Sigmoid colon (tissue), 4 donors: ENCODE measurements at regions not wholly inside any gene's neighbourhood (a gene's known extent, or its start where the extent isn't known, plus 50 kb on each side); places are given as distances from the start of the nearest gene placed in this dataset.

Experiments used
- CTCF ChIP-seq, 4 experiments: fragments of 450-650 bp in 3 of 4; fragments of 200-600 bp in 1 of 4; IDR thresholded peaks; one replicate each; pipeline ENCODE4 v1.5.1; 2016 to 2019; ENCODE audit warnings: antibody characterized with exemption in 4 of 4, mild to moderate bottlenecking in 3 of 4, moderate library complexity in 2 of 4
- POLR2A ChIP-seq, 2 donors: fragments of 450-650 bp; IDR thresholded peaks; one replicate each; pipeline ENCODE4 v1.6.1; 2016; ENCODE audit warnings: antibody characterized with exemption in 2 of 2, mild to moderate bottlenecking in 2 of 2, moderate library complexity in 2 of 2
- POLR2AphosphoS5 ChIP-seq, 4 donors: sonication (generic); formaldehyde crosslinking; IDR thresholded peaks; one replicate each; pipeline ENCODE4 v1.6.1; 2017; ENCODE audit warnings: antibody characterized with exemption in 4 of 4

DNA sequence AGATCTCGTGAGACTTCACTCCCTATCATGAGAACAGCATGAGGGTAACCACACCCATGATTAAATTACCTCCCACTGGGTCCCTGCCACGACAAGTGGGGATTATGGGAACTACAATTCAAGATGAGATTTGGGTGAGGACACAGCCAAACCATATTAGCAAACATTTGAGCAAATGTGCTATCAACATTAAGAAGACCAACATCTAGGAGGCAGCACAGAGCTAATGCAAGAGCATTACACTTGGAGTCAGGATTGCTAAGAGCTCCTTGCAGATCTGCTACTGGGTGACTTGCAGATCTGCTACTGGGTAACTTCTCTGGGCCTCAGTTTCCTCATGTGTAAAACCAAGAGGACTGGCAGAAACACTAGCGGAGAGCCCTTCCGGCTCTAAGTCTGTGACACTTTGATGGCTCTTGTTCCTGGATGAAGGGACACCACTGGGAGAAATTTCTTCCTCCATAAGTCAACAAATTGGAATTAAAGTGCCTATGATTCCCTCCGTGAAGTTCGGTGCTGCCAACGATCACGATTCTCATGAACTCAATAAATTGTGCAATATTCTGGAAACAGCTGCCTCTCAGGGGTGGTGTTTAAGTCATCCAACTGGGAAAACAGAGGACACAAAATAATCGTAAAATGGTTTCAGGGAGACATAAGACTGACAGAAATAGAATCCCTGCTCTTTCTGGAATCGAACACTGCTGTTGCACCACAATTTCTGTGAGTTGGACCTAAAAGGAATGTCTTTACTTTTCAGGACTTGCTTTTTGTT, 115.8 kb upstream of the ITGB1 start:
- TF ChIP-seq POLR2AphosphoS5 (IDR thresholded peaks at IDR 0.05) (no peak), POLR2A (IDR thresholded peaks at IDR 0.05) (no peak), CTCF (IDR thresholded peaks at IDR 0.05) (no peak)
